ENCODE measurements at regions not wholly inside any gene's neighbourhood (a gene's known extent, or its start where the extent isn't known, plus 50 kb on each side); places are given as distances from the start of the nearest gene placed in this dataset.
"Not testable (repeated sequence)": the region's sequence is repeated elsewhere in the genome, so short reads cannot be mapped to it uniquely, and the experiment has no call there.

GRCh38 chr5:16291894-16292293, 112.3 kb upstream of the MARCHF11 start:
- DNase-seq, result no peak

GRCh38 chr5:16291474-16291873, 111.9 kb upstream of the MARCHF11 start:
- no peak for DNase-seq

- no peak for DNase-seq
Observed at GRCh38 chr5:16283791-16284190, 104.2 kb upstream of the MARCHF11 start.

GRCh38 chr5:16276859-16277258, 97.3 kb upstream of the MARCHF11 start:
- DNase-seq, result not testable (repeated sequence)

DNA sequence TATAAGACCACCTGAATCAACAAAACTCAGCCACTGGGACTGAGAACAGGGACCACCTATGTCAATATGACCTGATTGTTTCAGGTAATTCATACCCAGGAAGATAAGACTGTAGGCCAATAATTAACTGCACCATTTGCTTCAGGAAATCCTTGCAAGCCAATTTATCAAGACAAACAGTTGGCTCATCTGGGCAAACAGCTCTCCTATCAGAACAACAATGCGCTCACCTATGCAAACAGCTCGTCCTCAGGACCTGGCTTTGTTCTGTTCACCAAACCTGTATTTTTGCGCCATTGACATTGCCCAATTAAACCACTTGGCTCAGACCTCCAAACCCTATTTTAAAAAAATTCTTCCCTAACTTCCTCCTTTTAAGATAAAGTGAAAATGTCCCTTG, 92.3 kb upstream of the MARCHF11 start:
- peak; percentile 92 for DNase-seq

DNA sequence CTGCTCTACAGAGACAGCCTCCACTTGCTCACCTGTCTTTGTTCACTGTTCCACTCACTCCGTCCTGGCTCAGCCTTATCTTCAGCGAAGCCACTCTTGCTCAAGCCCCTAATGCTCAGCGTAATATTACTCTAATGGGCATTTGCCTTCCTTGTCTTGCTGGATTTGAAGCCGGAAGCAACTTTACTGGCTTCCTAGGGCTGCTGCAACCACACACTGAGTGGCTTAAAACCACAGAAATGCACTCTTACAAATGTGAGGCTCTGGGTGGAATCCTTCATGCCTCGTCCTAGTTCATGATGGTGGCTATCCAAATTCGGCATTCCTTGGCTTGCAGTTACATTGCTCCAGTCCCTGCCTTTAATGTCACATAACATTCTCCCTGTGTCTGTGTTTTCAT, 85.5 kb upstream of the MARCHF11 start:
- DNase-seq, result no peak

GRCh38 chr5:16260000-16260399, 80.4 kb upstream of the MARCHF11 start:
- DNase-seq, result no peak

GRCh38 chr5:16253856-16254255, 74.3 kb upstream of the MARCHF11 start:
- no peak for DNase-seq

- DNase-seq, result no peak
Observed at GRCh38 chr5:16245956-16246355, 66.4 kb upstream of the MARCHF11 start.

DNA sequence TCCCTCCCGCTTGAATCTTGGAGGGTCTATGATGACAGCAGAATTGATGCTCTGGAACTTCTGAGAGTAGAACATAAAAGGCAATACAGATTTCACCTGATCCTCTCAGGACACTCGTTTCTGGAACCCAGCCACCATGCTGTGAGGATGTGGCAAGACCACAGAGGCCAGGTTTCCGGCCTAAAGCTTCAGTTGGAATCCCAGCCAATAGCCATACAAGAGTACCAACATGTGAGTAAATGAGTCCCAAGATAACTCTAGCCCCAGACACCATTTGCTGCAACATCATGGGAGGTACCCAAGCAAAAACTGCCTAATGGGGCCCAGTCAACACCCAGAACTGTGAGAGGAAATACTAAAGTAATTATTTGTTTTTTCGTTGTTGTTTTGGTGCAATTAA, 65.7 kb upstream of the MARCHF11 start:
- DNase-seq, result no peak

DNA sequence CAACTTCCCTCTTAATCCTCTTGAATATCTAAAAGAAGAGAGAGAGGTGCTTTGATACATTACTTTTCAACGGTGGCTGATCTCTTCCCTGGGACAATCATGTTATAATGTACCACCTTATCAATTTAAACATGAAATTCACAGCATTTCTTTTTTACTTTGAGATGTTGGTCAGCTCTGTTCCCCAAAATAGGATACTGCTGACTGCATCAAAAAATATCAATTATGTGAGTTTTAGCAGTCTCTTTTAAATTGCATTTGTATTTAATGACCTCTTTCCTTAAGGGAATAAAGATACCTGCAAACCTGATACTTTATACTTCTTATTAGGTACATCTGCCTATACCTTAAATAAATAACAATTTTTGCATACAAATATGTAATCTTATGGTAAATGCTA, 58.4 kb upstream of the MARCHF11 start:
- DNase-seq, result no peak

DNA sequence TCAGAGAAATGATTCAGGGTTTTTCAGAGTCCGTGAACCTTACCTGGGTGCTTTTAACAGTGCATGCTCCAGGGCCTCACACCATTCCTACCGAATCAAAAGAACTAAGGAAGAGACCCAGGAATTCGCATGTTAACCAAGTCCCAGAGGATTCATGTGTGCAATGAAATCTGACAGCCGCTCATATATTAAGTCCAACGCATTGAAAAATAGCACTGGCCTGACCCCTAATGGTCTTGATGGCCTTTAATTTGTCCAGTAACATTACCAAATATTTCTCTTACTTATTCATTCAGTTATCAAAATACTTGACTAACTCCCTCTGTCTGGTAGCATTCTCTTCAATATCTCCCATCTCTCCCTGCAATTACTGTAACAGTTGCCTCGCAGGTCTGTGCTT, 55.0 kb upstream of the MARCHF11 start:
- no peak for DNase-seq

GRCh38 chr5:16233730-16234129, 54.1 kb upstream of the MARCHF11 start:
- no peak for DNase-seq

GRCh38 chr5:16229357-16229940, 49.9 kb upstream of the MARCHF11 start:
- no peak for DNase-seq
